DOHH2 (cell line): ENCODE measurements at regions not wholly inside any gene's neighbourhood (a gene's known extent, or its start where the extent isn't known, plus 50 kb on each side); places are given as distances from the start of the nearest gene placed in this dataset.

Source experiments
- H3F3A ChIP-seq: fragments of 200-600 bp; sonication (generic), shearing (Covaris generic); 2 replicates; pipeline ENCODE4 v1.6.0; 2016; ENCODE audit warnings: antibody characterized with exemption, mild to moderate bottlenecking; ENCODE audit not compliant: control insufficient read depth, insufficient read depth
- H3K27ac ChIP-seq: fragments of 200-600 bp; sonication (generic); 2 replicates; pipeline ENCODE4 v1.5.1; 2014; ENCODE audit warnings: low read depth, mild to moderate bottlenecking, low read length, moderate library complexity
- H3K27me3 ChIP-seq: fragments of 200-600 bp; sonication (generic); 2 replicates; pipeline ENCODE4 v1.6.1; 2014; ENCODE audit warnings: mild to moderate bottlenecking, low read length, mixed read lengths; ENCODE audit not compliant: control insufficient read depth
- H3K36me3 ChIP-seq: fragments of 200-600 bp; sonication (generic); 2 replicates; pipeline ENCODE4 v1.6.1; 2014; ENCODE audit warnings: mild to moderate bottlenecking, low read length, moderate library complexity, mixed read lengths; ENCODE audit not compliant: control insufficient read depth
- H3K4me1 ChIP-seq: fragments of 200-600 bp; sonication (generic); 2 replicates; pipeline ENCODE4 v1.6.1; 2014; ENCODE audit warnings: mild to moderate bottlenecking, low read length, mixed read lengths; ENCODE audit not compliant: control insufficient read depth
- H3K4me2 ChIP-seq: fragments of 200-600 bp; sonication (generic); 2 replicates; pipeline ENCODE4 v1.6.0; 2014; ENCODE audit warnings: mild to moderate bottlenecking, low read length, moderate library complexity
- H3K4me3 ChIP-seq: fragments of 200-600 bp; sonication (generic); 2 replicates; pipeline ENCODE4 v1.5.1; 2014; ENCODE audit warnings: mild to moderate bottlenecking, low read length, mixed read lengths
- H3K79me2 ChIP-seq: fragments of 200-600 bp; sonication (generic); 2 replicates; pipeline ENCODE4 v1.6.1; 2014; ENCODE audit warnings: mild to moderate bottlenecking, low read length, mixed read lengths; ENCODE audit not compliant: control insufficient read depth
- H3K9me2 ChIP-seq: fragments of 200-600 bp; sonication (generic); replicated peaks from 2 replicates; pipeline ENCODE4 v1.6.1; 2014; ENCODE audit warnings: mild to moderate bottlenecking, low read length, mixed read lengths; ENCODE audit not compliant: control insufficient read depth
- H3K9me3 ChIP-seq: fragments of 200-600 bp; sonication (generic); 2 replicates; pipeline ENCODE4 v1.6.1; 2014; ENCODE audit warnings: antibody characterized with exemption, low read length, mixed read lengths; ENCODE audit not compliant: control insufficient read depth, insufficient read depth
- H4K20me1 ChIP-seq: fragments of 200-600 bp; sonication (generic); 2 replicates; pipeline ENCODE4 v1.6.0; 2014; ENCODE audit warnings: low read depth, mild to moderate bottlenecking, antibody characterized with exemption, low read length, moderate library complexity; ENCODE audit not compliant: control insufficient read depth, insufficient read depth
- EZH2phosphoT487 ChIP-seq: fragments of 200-600 bp; sonication (generic); IDR thresholded peaks from 2 replicates; pipeline ENCODE4 v1.6.1; 2017; ENCODE audit warnings: borderline replicate concordance, mild to moderate bottlenecking, antibody characterized with exemption, low read length, moderate library complexity, mixed read lengths
- TF ChIP-seq, protein P1 (sequence below): fragments of 200-600 bp; sonication (generic); IDR thresholded peaks from one replicate; pipeline ENCODE4 v1.5.1; 2014; ENCODE audit warnings: antibody characterized with exemption, mild to moderate bottlenecking, low read depth, low read length; ENCODE audit not compliant: poor library complexity, severe bottlenecking

DNA sequence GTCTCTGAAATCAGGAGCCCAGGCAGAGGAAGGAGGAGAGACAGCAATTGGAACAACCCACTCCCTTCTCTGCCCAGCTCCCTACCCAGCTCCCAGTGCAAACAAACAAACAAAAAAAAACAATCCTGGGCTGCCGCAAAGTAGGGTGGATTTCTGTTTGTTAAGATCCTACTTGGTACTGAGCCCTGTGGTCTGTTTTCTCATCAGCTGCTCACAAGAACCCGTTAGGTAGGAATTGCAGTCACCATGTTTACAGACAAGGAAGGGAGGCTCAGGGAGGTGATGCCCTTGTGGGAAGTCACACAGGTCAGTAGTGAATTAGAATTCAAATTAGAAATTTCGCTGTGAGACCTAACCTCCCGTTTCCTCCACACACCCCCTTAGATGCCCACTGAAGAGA, 128.8 kb upstream of the RAD23B start:
- Histone ChIP-seq H3F3A (no peaks in the 10 kb centered on the region), H3K4me3 (no peak overlapping the region), H3K4me1 (no peaks in the 10 kb centered on the region), H3K9me3 (0 out of 2 replicates have a peak, but pooled peaks cover 3% of the 10 kb centered on the region), H4K20me1 (no peaks in the 10 kb centered on the region), H3K79me2 (no peaks in the 10 kb centered on the region), H3K9me2 (no peaks in the 10 kb centered on the region), H3K36me3 (no peaks in the 10 kb centered on the region), H3K27ac (no peak overlapping the region), H3K4me2 (no peak overlapping the region), H3K27me3 (no peaks in the 10 kb centered on the region)
- no peak for TF ChIP-seq EZH2phosphoT487
- TF ChIP-seq, protein P1, sequence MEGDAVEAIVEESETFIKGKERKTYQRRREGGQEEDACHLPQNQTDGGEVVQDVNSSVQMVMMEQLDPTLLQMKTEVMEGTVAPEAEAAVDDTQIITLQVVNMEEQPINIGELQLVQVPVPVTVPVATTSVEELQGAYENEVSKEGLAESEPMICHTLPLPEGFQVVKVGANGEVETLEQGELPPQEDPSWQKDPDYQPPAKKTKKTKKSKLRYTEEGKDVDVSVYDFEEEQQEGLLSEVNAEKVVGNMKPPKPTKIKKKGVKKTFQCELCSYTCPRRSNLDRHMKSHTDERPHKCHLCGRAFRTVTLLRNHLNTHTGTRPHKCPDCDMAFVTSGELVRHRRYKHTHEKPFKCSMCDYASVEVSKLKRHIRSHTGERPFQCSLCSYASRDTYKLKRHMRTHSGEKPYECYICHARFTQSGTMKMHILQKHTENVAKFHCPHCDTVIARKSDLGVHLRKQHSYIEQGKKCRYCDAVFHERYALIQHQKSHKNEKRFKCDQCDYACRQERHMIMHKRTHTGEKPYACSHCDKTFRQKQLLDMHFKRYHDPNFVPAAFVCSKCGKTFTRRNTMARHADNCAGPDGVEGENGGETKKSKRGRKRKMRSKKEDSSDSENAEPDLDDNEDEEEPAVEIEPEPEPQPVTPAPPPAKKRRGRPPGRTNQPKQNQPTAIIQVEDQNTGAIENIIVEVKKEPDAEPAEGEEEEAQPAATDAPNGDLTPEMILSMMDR, result no peak

GRCh38 chr9:107154766-107155165, 128.3 kb upstream of the RAD23B start:
- H3K9me3 ChIP-seq, result 0 out of 2 replicates have a peak, but pooled peaks cover 3% of the 10 kb centered on the region
- no peaks in the 10 kb centered on the region for H3K9me2 ChIP-seq
- H3K4me2 ChIP-seq, result no peak overlapping the region
- H3K4me1 ChIP-seq, result no peaks in the 10 kb centered on the region
- no peak overlapping the region for H3K27ac ChIP-seq
- no peaks in the 10 kb centered on the region for H3K27me3 ChIP-seq
- H3K4me3 ChIP-seq, result no peak overlapping the region
- H3K79me2 ChIP-seq, result no peaks in the 10 kb centered on the region
- H3F3A ChIP-seq, result no peaks in the 10 kb centered on the region
- H4K20me1 ChIP-seq, result no peaks in the 10 kb centered on the region
- H3K36me3 ChIP-seq, result no peaks in the 10 kb centered on the region
- TF ChIP-seq EZH2phosphoT487, result no peak
- TF ChIP-seq, protein P1, result no peak

- no peaks in the 10 kb centered on the region for H3K27me3 ChIP-seq
- no peaks in the 10 kb centered on the region for H3F3A ChIP-seq
- 0 out of 2 replicates have a peak, but pooled peaks cover 3% of the 10 kb centered on the region for H3K9me3 ChIP-seq
- no peak overlapping the region for H3K4me2 ChIP-seq
- no peaks in the 10 kb centered on the region for H3K36me3 ChIP-seq
- no peak overlapping the region for H3K27ac ChIP-seq
- no peaks in the 10 kb centered on the region for H3K4me1 ChIP-seq
- TF ChIP-seq, protein P1, result peak; percentile 29
- TF ChIP-seq EZH2phosphoT487, result no peak
- no peaks in the 10 kb centered on the region for H3K9me2 ChIP-seq
- H3K79me2 ChIP-seq, result no peaks in the 10 kb centered on the region
- no peak overlapping the region for H3K4me3 ChIP-seq
- no peaks in the 10 kb centered on the region for H4K20me1 ChIP-seq
Observed at GRCh38 chr9:107155244-107155817, 127.7 kb upstream of the RAD23B start.
